ENCODE measurements at regions not wholly inside any gene's neighbourhood (a gene's known extent, or its start where the extent isn't known, plus 50 kb on each side); places are given as distances from the start of the nearest gene placed in this dataset.
A peak's percentile ranks its signal among the peaks of the same experiment; 100 is the strongest.
"Not testable (repeated sequence)": the region's sequence is repeated elsewhere in the genome, so short reads cannot be mapped to it uniquely, and the experiment has no call there.

- DNase-seq, result no peak
Observed at GRCh38 chr12:82529101-82529500, 157.6 kb upstream of the TMTC2 start.

- DNase-seq, result no peak
Observed at GRCh38 chr12:82529954-82530353, 156.8 kb upstream of the TMTC2 start.

DNA sequence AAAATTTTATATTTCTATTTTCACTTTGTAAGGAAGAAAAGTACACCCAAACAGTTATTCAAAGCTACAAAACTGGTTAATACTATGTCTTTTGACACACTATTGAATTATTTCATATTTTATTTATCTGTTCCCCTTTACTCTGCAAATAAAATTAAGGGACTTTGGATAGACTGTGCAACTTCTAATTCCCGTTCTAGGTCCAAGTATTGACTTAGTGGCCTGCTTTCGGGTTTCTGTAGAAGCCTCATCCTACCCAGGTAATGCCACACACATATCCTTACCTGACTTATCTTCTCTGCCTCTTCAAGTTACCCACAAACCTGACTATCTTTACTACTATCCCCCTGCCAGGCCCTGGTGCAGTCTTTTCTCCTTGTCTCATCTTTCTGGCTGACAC is 156.3 kb upstream of the TMTC2 start:
- no peak for DNase-seq

DNA sequence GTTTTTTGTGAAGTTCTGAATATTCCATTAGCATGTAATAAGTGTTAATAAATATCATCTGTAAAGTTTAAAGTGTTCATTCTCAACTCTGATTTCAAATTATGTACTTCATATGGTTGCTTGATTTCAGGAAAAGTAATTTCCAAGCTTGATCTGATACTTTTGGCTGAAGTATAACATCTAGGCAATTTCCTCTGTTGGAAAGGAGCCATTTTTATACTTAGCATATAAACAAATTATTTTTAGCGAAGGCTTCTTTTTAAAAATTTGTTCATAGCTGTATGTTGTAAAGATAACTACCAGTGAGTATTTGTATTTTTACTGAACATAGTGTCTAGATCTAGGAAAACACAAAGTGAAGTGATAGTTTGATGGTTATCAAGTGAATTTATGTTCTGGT is 153.4 kb upstream of the TMTC2 start:
- DNase-seq, result no peak

- DNase-seq, result no peak
Observed at GRCh38 chr12:82537436-82537835, 149.3 kb upstream of the TMTC2 start.

- no peak for DNase-seq
Observed at GRCh38 chr12:82554529-82554928, 132.2 kb upstream of the TMTC2 start.

DNA sequence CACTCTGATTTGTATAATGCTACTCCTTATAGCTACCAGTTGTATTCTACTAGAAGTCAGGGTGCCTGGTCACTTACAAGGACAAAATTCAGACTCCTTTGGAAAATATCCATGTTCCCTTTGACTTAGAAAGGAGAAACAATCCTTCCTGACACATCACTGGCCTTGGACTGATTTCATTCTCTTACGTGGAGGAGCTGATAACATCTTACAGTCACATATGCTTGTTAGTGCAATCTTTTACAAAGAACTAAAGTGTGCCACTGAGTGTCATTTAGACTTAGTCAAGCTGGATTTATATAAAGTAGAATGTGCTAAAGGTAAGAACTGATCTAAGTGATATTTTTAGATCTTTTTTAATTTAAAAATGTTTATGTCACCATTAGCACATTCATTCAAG is 131.0 kb upstream of the TMTC2 start:
- DNase-seq, result no peak

- DNase-seq, result no peak
Observed at GRCh38 chr12:82565966-82566365, 120.7 kb upstream of the TMTC2 start.

DNA sequence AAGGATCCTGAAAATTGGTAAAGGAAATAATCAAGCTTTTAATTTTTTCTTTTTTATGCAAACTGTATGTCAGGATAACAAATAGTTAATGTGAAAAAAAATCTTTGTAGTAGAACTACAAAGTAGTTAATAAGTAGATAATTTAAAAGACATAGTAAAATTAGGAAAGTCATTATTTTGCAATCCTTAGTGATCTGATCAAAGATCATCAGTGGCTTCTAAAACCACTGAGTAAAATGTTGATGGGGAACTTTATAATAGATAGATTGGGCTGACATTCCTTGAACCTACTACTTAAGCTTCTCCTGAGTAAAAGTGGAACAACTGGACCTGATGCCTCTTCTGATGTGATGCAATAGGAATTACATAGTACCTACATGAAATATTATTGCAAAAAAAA is 119.0 kb upstream of the TMTC2 start:
- no peak for DNase-seq

GRCh38 chr12:82574191-82574590 is 112.5 kb upstream of the TMTC2 start:
- no peak for DNase-seq

- no peak for DNase-seq
Observed at GRCh38 chr12:82578725-82579124, 108.0 kb upstream of the TMTC2 start.

- no peak for DNase-seq
Observed at GRCh38 chr12:82583756-82584155, 103.0 kb upstream of the TMTC2 start.

DNA sequence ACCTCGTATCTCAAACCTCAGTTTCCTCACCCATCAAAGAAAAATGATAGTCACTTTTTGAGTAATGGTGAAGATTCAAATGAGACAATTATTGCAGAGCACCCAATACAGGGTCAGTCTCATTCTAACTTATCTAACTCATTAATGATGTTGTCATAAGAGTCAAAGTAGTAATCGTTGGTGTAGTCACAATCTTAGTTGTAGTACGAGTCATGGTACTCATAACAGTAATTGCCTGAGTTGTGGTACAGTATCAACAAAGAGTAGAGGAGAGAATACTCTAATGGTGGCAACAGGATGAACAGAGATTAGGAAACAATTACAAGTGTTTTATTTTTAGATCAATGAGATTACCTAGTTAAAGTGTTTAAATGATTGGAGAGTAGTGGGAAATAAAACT is 93.6 kb upstream of the TMTC2 start:
- no peak for DNase-seq

DNA sequence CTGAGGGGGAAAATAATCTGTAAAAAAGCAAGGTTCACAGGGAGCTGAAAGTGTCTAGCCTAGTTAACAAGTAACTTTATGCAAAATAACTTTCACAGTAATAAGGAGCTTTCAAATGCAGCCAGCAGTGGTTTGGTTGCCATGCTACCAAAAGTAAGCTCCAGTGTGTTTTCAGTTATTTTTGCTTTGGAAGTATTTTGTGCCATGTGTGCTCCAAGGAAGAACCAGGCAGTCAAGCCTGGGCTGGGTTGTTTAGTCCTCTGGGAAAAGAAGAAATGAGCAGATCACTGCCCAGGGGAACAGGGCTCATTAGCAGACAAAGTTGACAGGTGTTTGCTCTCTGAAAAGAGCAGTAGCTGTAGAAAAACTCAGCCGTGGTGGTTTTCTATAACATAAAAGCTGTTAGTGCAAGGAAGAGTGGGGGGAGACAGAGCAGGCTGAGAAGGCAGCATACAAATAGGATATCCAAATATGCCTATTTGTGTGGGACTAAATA is 92.8 kb upstream of the TMTC2 start:
- peak; percentile 12 for DNase-seq

DNA sequence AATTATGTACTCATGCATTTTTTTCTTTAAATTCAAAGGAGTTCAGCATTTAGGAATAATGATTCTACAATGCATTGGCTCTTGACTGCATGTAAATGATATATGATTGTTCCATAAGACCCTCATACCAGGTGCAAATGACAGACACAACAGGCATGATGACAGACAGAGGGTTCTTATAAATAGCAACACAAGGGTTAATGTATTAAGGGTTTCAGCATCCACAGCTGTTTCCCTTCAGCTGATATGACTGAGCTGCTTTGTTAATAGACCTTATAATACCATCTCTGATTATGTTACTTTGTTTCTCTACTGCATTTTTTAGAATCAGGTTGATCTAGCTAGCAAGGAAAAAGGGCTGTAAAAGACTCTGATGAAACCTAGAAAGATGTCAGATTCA is 90.8 kb upstream of the TMTC2 start:
- DNase-seq, result no peak

- no peak for DNase-seq
Observed at GRCh38 chr12:82596483-82596882, 90.2 kb upstream of the TMTC2 start.

DNA sequence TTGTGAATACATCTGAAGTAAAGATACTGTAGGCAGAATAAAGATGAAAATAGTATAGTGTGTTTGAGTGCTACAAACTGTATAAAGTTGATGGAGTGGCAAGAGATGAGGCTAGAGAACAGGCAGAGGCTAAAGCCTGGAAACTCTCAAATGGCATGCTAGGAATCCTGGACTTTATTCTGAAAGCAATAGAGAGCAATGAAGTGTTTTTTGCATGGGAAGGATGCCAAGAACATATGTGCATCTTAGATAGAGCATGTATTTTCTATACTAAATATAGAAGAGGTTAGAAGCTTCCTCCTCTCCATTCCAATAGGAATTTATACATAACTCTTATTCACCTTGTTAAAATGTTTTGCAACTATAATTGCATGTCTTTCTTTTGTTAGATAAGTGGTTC is 86.3 kb upstream of the TMTC2 start:
- no peak for DNase-seq

- not testable (repeated sequence) for DNase-seq
Observed at GRCh38 chr12:82603647-82604046, 83.1 kb upstream of the TMTC2 start.

DNA sequence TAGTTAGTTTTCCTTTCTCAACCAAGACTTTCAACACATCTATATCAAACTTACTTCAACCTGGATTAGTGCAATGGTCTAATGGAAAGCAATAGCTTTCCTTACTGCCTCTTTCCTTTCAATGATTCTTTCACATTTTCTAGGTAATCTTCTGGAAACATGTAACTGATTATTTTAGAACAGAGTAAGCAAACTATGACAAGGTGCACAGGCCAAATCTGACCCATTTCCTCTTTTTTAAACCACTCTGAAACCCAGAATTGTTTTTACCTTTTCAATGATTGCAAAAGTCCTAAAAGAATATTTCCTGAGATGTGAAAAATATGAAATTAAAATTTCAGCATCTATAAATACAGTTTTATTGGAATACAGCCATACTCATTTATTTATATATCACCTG is 81.6 kb upstream of the TMTC2 start:
- DNase-seq, result no peak

DNA sequence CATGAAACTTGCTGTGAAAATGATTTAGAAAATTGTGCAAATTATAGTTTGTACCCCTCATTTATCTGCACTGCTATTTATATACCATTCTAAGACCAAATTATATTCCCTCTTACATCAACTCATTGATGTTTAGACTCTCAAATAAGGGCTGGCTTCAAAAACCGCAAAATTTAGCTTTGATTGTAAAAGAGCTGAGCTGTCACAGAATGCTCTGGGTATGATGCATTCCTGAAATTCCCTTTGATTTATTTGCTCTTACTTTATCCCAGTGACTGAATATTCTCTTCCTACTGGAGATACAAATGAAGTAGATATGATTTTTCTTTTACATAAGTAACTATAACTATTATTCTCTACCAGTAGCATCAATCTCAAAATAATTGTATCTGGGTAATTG is 78.0 kb upstream of the TMTC2 start:
- DNase-seq, result no peak

- no peak for DNase-seq
Observed at GRCh38 chr12:82609234-82609914, 77.3 kb upstream of the TMTC2 start.

GRCh38 chr12:82619644-82620043 is 67.1 kb upstream of the TMTC2 start:
- no peak for DNase-seq

DNA sequence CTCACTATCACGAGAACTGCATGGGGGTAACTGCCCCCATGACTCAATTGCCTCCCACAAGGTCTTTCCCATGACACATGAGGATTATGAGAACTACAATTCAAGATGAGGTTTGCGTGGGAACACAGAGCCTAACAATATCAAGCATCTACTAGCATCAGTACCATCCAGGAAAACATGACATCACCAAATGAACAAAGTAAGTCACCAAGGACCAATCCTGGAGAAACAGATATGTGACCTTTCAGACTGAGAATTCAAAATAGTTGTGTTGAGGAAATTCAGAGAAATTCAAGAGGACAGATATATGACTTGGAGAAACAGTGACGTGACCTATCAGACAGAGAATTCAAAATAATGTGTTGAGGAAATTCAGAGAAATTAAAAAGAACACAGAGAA is 65.8 kb upstream of the TMTC2 start:
- DNase-seq, result no peak

DNA sequence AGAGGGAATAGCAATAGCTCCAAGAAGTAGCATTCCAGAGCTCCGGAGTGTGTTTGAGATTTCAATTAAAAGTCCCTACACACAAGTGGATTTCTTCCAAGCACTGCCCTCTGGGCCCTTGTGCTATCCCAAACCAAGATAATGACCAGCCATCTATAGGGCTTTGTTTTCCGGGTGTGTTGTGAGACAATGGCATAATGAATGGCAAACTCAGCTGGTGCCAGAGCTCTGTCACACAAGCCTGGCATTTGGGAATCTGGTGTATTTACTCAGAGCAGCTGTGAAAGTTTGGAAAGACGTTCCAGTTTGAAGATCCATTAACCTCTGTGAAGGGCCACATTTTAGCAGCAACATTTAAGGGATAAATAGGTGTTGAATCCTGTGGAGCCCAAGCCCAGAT is 61.2 kb upstream of the TMTC2 start:
- no peak for DNase-seq

DNA sequence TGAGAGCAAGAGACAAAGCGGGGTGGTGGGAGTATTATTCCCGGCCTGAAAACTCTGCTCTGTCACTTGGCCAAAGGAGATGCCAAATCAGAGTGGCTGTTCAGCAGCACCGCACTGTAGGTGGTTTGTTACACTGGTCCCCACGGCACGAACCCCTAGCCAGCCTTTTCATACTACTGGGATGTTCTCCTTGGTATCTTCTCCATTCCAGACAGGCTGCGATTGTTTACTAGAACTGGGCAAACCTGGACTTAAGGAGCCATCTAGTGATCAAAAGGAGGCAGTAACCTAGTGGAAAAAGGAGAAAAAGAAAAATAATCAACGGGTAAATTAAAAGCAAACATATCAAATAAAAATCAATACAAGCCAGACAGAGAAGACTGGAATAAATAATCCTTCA is 58.9 kb upstream of the TMTC2 start:
- no peak for DNase-seq

Measured in NCI-H524 treated with DMSO at 0.1 percent for 48 hours (cell line).